ENCODE measurements at regions not wholly inside any gene's neighbourhood (a gene's known extent, or its start where the extent isn't known, plus 50 kb on each side); places are given as distances from the start of the nearest gene placed in this dataset.

- TF ChIP-seq POLR2A (IDR thresholded peaks at IDR 0.05): no peak
- no peak for TF ChIP-seq CTCF (IDR thresholded peaks at IDR 0.05)
Measured at GRCh38 chr2:163397451-163397850, 338.4 kb downstream of the FIGN start.
